Nephron progenitor cell (in vitro differentiated cells): ENCODE measurements at regions not wholly inside any gene's neighbourhood (a gene's known extent, or its start where the extent isn't known, plus 50 kb on each side); places are given as distances from the start of the nearest gene placed in this dataset.

Experiments used
- DNase-seq: peaks from one replicate; pipeline ENCODE4 v3.0.0; 2021
- H3K27ac Mint-ChIP-seq: 2 replicates; pipeline ENCODE4 v1.8.0; 2021; ENCODE audit warnings: mild to moderate bottlenecking, moderate library complexity, mixed read lengths
- H3K27me3 Mint-ChIP-seq: 2 replicates; pipeline ENCODE4 v1.8.0; 2021; ENCODE audit warnings: mild to moderate bottlenecking, low read depth, mixed read lengths; ENCODE audit not compliant: poor library complexity
- H3K36me3 Mint-ChIP-seq: 2 replicates; pipeline ENCODE4 v1.8.0; 2021; ENCODE audit warnings: low read depth, mixed read lengths
- H3K4me1 Mint-ChIP-seq: 2 replicates; pipeline ENCODE4 v1.8.0; 2021; ENCODE audit warnings: mixed read lengths
- H3K4me3 Mint-ChIP-seq: 2 replicates; pipeline ENCODE4 v1.8.0; 2021; ENCODE audit warnings: mild to moderate bottlenecking, moderate library complexity, mixed read lengths
- H3K9me3 Mint-ChIP-seq: 2 replicates; pipeline ENCODE4 v1.8.0; 2021; ENCODE audit warnings: mild to moderate bottlenecking, moderate library complexity, mixed read lengths
- CTCF ChIP-seq: fragments of 200-600 bp; sonication (generic); IDR thresholded peaks from 2 replicates; pipeline ENCODE4 v1.5.0; 2021; ENCODE audit warnings: antibody characterized with exemption

DNA sequence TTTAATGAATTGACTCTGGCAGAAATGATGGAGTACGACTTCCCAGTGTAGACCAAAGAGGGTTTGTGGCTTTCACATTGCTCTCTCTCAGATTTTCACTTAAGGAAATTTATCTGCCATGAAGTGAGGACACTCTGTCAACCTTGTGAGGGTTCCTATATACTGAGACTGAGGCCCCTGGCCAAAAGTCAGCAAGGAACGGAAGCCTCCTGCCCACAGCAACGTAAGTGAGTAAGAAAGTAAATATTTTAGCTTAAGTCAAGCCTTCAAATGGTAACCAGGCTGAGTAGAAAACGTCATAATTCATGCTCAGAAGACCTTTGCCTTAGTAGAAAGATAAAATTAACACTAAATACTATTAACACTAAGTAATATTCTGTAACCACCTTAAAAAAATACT lies 1080.5 kb upstream of the ACVR2A start:
- TF ChIP-seq CTCF = no peak
- Mint-ChIP-seq H3K27me3 (no peaks in the 10 kb centered on the region), H3K4me3 (no peak overlapping the region), H3K9me3 (no peaks in the 10 kb centered on the region), H3K36me3 (no peaks in the 10 kb centered on the region), H3K27ac (no peak overlapping the region), H3K4me1 (no peaks in the 10 kb centered on the region)
- no peak for DNase-seq

DNA sequence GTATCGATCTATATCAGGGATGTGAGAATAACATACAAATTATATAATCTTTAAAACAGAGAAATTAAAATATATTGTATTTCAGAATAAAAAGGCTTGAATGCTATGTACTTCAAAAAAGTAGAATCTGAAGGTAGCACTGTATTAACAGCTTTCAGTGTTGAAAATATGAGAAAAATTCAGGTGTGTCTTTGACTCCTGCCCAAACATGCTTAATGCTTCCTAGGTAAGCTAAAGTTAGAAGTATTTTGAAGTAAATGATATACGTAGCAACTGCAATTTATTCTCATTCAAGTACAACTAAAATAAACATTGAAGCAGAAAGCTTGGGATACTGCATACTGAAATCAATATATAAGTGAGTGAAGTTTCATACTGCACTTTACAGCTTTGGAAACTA lies 1082.0 kb upstream of the ACVR2A start:
- H3K9me3 Mint-ChIP-seq = no peaks in the 10 kb centered on the region
- no peak for DNase-seq
- no peak overlapping the region for H3K27ac Mint-ChIP-seq
- H3K36me3 Mint-ChIP-seq = no peaks in the 10 kb centered on the region
- H3K4me1 Mint-ChIP-seq = no peaks in the 10 kb centered on the region
- no peak for TF ChIP-seq CTCF
- H3K4me3 Mint-ChIP-seq = no peak overlapping the region
- no peaks in the 10 kb centered on the region for H3K27me3 Mint-ChIP-seq

DNA sequence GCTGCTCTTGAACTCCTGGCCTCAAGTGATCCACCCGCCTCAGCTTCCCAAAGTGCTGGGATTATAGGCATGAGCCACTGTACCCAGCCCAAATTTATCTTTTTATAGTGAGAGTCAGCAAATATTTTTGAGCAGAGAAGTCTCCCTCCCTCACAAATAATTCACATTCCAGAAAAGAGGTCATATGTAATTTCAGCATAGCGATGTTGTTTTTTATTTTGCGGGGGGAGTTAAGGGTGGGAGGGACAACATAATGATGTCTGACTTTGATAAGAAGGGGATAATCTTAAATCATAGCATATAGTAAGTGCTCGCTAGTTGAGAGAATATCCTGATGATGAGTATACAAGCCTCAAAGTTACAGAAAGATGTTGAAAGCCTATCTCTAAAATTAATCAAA lies 1090.2 kb upstream of the ACVR2A start:
- Mint-ChIP-seq H3K4me3 (no peak overlapping the region), H3K4me1 (no peaks in the 10 kb centered on the region), H3K27ac (no peak overlapping the region), H3K27me3 (peaks cover 4% of the 10 kb centered on the region), H3K9me3 (no peaks in the 10 kb centered on the region), H3K36me3 (no peaks in the 10 kb centered on the region)
- TF ChIP-seq CTCF = no peak
- no peak for DNase-seq

- H3K4me3 Mint-ChIP-seq = no peak overlapping the region
- no peak overlapping the region for H3K27ac Mint-ChIP-seq
- peaks cover 11% of the 10 kb centered on the region for H3K27me3 Mint-ChIP-seq
- no peak for DNase-seq
- no peaks in the 10 kb centered on the region for H3K36me3 Mint-ChIP-seq
- no peak for TF ChIP-seq CTCF
- H3K9me3 Mint-ChIP-seq = no peaks in the 10 kb centered on the region
- H3K4me1 Mint-ChIP-seq = no peaks in the 10 kb centered on the region
Measured at GRCh38 chr2:146748046-146748445, 1096.8 kb upstream of the ACVR2A start.

- H3K27ac Mint-ChIP-seq = no peak overlapping the region
- H3K4me1 Mint-ChIP-seq = no peaks in the 10 kb centered on the region
- TF ChIP-seq CTCF = no peak
- H3K4me3 Mint-ChIP-seq = no peak overlapping the region
- H3K9me3 Mint-ChIP-seq = no peaks in the 10 kb centered on the region
- H3K36me3 Mint-ChIP-seq = no peaks in the 10 kb centered on the region
- DNase-seq = no peak
- H3K27me3 Mint-ChIP-seq = peaks cover 3% of the 10 kb centered on the region
Measured at GRCh38 chr2:146741260-146741659, 1103.6 kb upstream of the ACVR2A start.

- H3K27ac Mint-ChIP-seq = no peak overlapping the region
- H3K36me3 Mint-ChIP-seq = no peaks in the 10 kb centered on the region
- no peak for DNase-seq
- no peaks in the 10 kb centered on the region for H3K9me3 Mint-ChIP-seq
- peaks cover 3% of the 10 kb centered on the region for H3K27me3 Mint-ChIP-seq
- TF ChIP-seq CTCF = no peak
- H3K4me3 Mint-ChIP-seq = no peak overlapping the region
- no peaks in the 10 kb centered on the region for H3K4me1 Mint-ChIP-seq
Measured at GRCh38 chr2:146734821-146735190, 1110.0 kb upstream of the ACVR2A start.
